ENCODE measurements at regions not wholly inside any gene's neighbourhood (a gene's known extent, or its start where the extent isn't known, plus 50 kb on each side); places are given as distances from the start of the nearest gene placed in this dataset.
A peak's percentile ranks its signal among the peaks of the same experiment; 100 is the strongest.

DNA sequence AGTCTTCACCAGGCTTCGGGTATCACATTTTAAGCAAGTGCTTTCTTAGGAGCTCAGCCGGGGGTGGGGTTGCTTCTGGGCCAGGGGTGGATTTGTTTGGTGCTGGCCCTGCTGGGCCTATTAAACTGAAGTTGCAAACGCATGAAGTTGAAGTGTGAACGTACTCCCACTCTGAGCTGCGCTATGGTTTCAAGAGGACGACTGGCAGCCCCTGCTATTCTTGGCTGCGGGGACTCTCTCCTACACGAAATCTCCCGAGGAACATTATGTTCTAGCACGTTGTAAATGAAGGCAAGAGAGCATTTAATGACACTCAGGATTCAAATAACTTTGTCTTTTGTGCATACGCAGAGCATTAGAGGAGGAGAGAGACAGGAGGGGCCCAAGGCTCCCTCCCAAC lies 401.3 kb upstream of the BOD1L1 start:
- H3K9ac ChIP-seq (ENCODE audit: insufficient read length, low read depth), result no peak overlapping the region
- H3K9me3 ChIP-seq (ENCODE audit: insufficient read depth, low read length), result no peaks in the 10 kb centered on the region
- H3K4me1 ChIP-seq (ENCODE audit: insufficient read depth, insufficient read length), result no peaks in the 10 kb centered on the region
- no peak for DNase-seq (ENCODE audit: low read depth, low spot score)
- TF ChIP-seq ZNF274 (IDR thresholded peaks at IDR 0.05; ENCODE audit: low read depth, low read length) (no peak), YY1 (IDR thresholded peaks at IDR 0.05; ENCODE audit: insufficient read depth, insufficient read length) (no peak)
- H3K36me3 ChIP-seq (ENCODE audit: insufficient read depth, insufficient read length, low read length), result no peaks in the 10 kb centered on the region
- H3K4me3 ChIP-seq (ENCODE audit: insufficient read length, low read depth), result no peak overlapping the region
- no peaks in the 10 kb centered on the region for H3K27me3 ChIP-seq (ENCODE audit: insufficient read depth, insufficient read length)

DNA sequence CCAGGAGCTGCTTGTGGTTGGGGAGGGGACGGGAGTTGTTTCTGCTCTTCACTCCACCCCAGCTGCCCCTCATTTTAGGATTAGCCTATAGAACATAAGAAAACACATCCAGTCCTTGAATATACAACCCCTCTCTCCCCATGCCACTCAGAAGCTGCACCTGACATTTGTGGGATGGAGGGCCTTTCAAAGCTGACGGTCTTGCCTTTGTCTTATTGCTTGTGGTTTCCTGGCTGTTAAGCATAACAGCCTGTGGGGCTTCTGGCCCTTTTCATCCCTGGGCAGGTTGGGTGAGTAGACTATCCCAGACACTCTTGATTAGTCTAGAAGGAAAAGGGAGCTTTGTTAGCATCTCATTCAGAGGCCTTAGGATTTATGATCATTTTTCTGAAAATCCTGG lies 407.6 kb upstream of the BOD1L1 start:
- TF ChIP-seq ZNF274 (IDR thresholded peaks at IDR 0.05; ENCODE audit: low read depth, low read length), result no peak
- TF ChIP-seq YY1 (IDR thresholded peaks at IDR 0.05; ENCODE audit: insufficient read depth, insufficient read length), result no peak
- no peak for TF ChIP-seq SUZ12 (IDR thresholded peaks at IDR 0.05; ENCODE audit: extremely low read depth, insufficient read depth, insufficient read length)
- H3K9ac ChIP-seq (ENCODE audit: insufficient read length, low read depth), result no peak overlapping the region
- H3K9me3 ChIP-seq (ENCODE audit: insufficient read depth, low read length), result no peaks in the 10 kb centered on the region
- H3K4me3 ChIP-seq (ENCODE audit: insufficient read length, low read depth), result no peak overlapping the region
- no peaks in the 10 kb centered on the region for H3K4me1 ChIP-seq (ENCODE audit: insufficient read depth, insufficient read length)
- peak; percentile 8 for DNase-seq (ENCODE audit: low read depth, low spot score)
- no peaks in the 10 kb centered on the region for H3K27me3 ChIP-seq (ENCODE audit: insufficient read depth, insufficient read length)
- H3K36me3 ChIP-seq (ENCODE audit: insufficient read depth, insufficient read length, low read length), result no peaks in the 10 kb centered on the region

DNA sequence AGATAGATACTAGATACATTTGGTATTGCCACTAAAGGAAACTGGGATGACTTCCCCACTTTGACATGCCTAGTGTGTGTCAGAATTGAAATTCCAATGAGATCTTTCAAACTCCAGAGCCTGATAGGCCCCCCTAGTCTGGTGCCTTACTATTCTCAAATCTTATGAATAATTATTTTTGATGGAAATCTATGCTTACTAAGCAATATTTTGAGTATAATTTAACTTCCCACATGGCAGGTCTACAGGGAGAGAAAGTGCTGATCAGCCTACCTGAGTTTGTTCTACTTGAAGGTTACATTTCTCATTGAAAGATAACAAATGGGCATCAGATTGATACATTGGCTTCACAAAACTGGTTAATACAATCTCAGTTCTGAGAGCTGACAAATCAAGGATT lies 415.7 kb upstream of the BOD1L1 start:
- H3K4me3 ChIP-seq (ENCODE audit: insufficient read length, low read depth), result no peak overlapping the region
- no peak overlapping the region for H3K9ac ChIP-seq (ENCODE audit: insufficient read length, low read depth)
- H3K4me1 ChIP-seq (ENCODE audit: insufficient read depth, insufficient read length), result no peaks in the 10 kb centered on the region
- TF ChIP-seq SUZ12 (IDR thresholded peaks at IDR 0.05; ENCODE audit: extremely low read depth, insufficient read depth, insufficient read length) (no peak), YY1 (IDR thresholded peaks at IDR 0.05; ENCODE audit: insufficient read depth, insufficient read length) (no peak), ZNF274 (IDR thresholded peaks at IDR 0.05; ENCODE audit: low read depth, low read length) (no peak)
- H3K27me3 ChIP-seq (ENCODE audit: insufficient read depth, insufficient read length), result no peaks in the 10 kb centered on the region
- H3K9me3 ChIP-seq (ENCODE audit: insufficient read depth, low read length), result no peaks in the 10 kb centered on the region
- no peak for DNase-seq (ENCODE audit: low read depth, low spot score)
- no peaks in the 10 kb centered on the region for H3K36me3 ChIP-seq (ENCODE audit: insufficient read depth, insufficient read length, low read length)

DNA sequence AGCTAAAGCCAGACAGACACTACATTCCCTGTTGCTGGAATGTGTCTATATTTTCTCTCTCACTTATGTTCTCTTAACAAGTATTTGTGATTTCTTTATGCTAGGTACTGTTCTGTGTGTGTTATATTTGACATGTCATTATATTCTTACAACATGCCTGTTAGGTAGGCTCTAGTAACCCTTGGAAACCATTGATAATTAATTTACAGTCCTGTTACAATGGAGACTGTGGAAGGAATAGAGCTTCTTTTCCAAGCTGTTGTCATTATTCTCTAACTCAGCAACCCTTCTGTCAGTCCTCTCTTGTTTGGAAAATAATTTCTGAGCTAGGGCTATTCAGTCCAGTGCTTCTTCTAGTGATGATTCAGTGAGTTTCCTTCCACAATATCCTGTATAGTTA lies 419.1 kb upstream of the BOD1L1 start:
- Histone ChIP-seq H3K9ac (ENCODE audit: insufficient read length, low read depth) (no peak overlapping the region), H3K4me1 (ENCODE audit: insufficient read depth, insufficient read length) (no peaks in the 10 kb centered on the region), H3K36me3 (ENCODE audit: insufficient read depth, insufficient read length, low read length) (no peaks in the 10 kb centered on the region), H3K9me3 (ENCODE audit: insufficient read depth, low read length) (no peaks in the 10 kb centered on the region), H3K4me3 (ENCODE audit: insufficient read length, low read depth) (no peak overlapping the region), H3K27me3 (ENCODE audit: insufficient read depth, insufficient read length) (no peaks in the 10 kb centered on the region)
- TF ChIP-seq ZNF274 (IDR thresholded peaks at IDR 0.05; ENCODE audit: low read depth, low read length) (no peak), SUZ12 (IDR thresholded peaks at IDR 0.05; ENCODE audit: extremely low read depth, insufficient read depth, insufficient read length) (no peak)
- DNase-seq (ENCODE audit: low read depth, low spot score), result no peak

DNA sequence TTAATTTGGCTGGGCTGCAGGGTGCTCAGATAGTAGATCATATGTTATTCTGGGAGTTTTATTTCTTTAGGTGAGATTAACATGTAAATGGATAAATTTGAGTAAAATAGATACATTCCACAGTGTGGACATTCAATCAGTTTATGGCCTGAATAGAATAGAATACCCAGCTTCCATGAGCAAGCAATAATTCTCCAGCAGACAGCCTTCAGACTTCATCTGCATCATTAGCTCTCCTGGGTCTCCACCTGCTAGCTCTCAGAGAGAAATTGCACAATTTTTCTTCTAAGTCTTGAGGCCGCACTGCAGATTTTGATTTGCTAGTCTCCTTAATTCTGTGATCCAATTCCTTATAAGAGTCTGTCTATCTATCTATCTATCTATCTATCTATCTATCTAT lies 420.3 kb upstream of the BOD1L1 start:
- H3K9me3 ChIP-seq (ENCODE audit: insufficient read depth, low read length), result no peaks in the 10 kb centered on the region
- H3K4me3 ChIP-seq (ENCODE audit: insufficient read length, low read depth), result no peak overlapping the region
- H3K36me3 ChIP-seq (ENCODE audit: insufficient read depth, insufficient read length, low read length), result no peaks in the 10 kb centered on the region

DNA sequence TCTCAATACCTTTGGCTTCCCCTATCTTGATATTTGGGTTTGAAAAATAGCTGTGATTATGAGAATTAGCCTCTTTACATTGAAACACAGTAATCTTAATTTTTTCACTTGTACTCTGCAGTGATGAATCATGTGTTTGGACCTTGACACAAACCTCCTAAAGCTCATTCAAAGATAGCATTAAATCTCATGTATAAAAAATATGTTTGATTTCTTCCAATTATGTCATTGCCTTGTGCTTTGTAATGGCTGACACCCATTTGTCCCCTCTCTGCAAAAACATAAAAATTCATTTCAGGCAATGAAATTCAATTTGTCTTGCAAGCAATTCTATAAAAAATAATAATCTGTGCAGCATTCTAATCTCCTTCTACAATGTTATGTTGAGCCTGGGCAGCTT lies 422.4 kb upstream of the BOD1L1 start:
- H3K4me1 ChIP-seq (ENCODE audit: insufficient read depth, insufficient read length), result no peaks in the 10 kb centered on the region
- no peak for TF ChIP-seq ZNF274 (IDR thresholded peaks at IDR 0.05; ENCODE audit: low read depth, low read length)
- TF ChIP-seq SUZ12 (IDR thresholded peaks at IDR 0.05; ENCODE audit: extremely low read depth, insufficient read depth, insufficient read length), result no peak
- TF ChIP-seq YY1 (IDR thresholded peaks at IDR 0.05; ENCODE audit: insufficient read depth, insufficient read length), result no peak
- no peak for DNase-seq (ENCODE audit: low read depth, low spot score)
- H3K4me3 ChIP-seq (ENCODE audit: insufficient read length, low read depth), result no peak overlapping the region
- no peaks in the 10 kb centered on the region for H3K27me3 ChIP-seq (ENCODE audit: insufficient read depth, insufficient read length)
- H3K9ac ChIP-seq (ENCODE audit: insufficient read length, low read depth), result no peak overlapping the region
- no peaks in the 10 kb centered on the region for H3K9me3 ChIP-seq (ENCODE audit: insufficient read depth, low read length)
- H3K36me3 ChIP-seq (ENCODE audit: insufficient read depth, insufficient read length, low read length), result no peaks in the 10 kb centered on the region

More for the DNA sequence above, 420.3 kb upstream of the BOD1L1 start:
- H3K9ac ChIP-seq (ENCODE audit: insufficient read length, low read depth), result no peak overlapping the region
- TF ChIP-seq YY1 (IDR thresholded peaks at IDR 0.05; ENCODE audit: insufficient read depth, insufficient read length), result no peak
- no peaks in the 10 kb centered on the region for H3K4me1 ChIP-seq (ENCODE audit: insufficient read depth, insufficient read length)
- H3K27me3 ChIP-seq (ENCODE audit: insufficient read depth, insufficient read length), result no peaks in the 10 kb centered on the region
- no peak for DNase-seq (ENCODE audit: low read depth, low spot score)

DNA sequence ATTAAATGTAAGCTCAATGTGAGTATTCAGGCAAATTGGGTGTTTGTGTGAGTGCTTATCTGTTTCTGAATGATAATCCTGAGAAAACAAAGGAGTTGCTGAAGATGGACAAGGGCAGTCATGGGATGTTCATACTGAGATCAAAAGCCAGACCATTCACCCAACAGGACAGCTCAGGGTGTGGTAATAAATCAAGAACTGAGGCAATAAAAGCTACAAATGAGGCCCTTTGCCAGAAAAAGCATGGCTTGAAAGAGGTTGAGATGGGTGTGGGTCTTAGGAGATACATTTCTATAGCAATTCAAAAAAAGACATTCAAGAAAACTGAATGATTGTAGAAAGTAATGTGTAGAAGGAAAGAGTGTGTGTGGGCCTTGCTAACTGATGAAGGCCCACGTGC lies 425.8 kb upstream of the BOD1L1 start:
- H3K9me3 ChIP-seq (ENCODE audit: insufficient read depth, low read length), result no peaks in the 10 kb centered on the region
- H3K9ac ChIP-seq (ENCODE audit: insufficient read length, low read depth), result no peak overlapping the region
- H3K4me1 ChIP-seq (ENCODE audit: insufficient read depth, insufficient read length), result no peaks in the 10 kb centered on the region
- no peak for DNase-seq (ENCODE audit: low read depth, low spot score)
- no peak for TF ChIP-seq ZNF274 (IDR thresholded peaks at IDR 0.05; ENCODE audit: low read depth, low read length)
- no peak for TF ChIP-seq SUZ12 (IDR thresholded peaks at IDR 0.05; ENCODE audit: extremely low read depth, insufficient read depth, insufficient read length)
- no peak for TF ChIP-seq YY1 (IDR thresholded peaks at IDR 0.05; ENCODE audit: insufficient read depth, insufficient read length)
- no peaks in the 10 kb centered on the region for H3K36me3 ChIP-seq (ENCODE audit: insufficient read depth, insufficient read length, low read length)
- no peak overlapping the region for H3K4me3 ChIP-seq (ENCODE audit: insufficient read length, low read depth)
- no peaks in the 10 kb centered on the region for H3K27me3 ChIP-seq (ENCODE audit: insufficient read depth, insufficient read length)

DNA sequence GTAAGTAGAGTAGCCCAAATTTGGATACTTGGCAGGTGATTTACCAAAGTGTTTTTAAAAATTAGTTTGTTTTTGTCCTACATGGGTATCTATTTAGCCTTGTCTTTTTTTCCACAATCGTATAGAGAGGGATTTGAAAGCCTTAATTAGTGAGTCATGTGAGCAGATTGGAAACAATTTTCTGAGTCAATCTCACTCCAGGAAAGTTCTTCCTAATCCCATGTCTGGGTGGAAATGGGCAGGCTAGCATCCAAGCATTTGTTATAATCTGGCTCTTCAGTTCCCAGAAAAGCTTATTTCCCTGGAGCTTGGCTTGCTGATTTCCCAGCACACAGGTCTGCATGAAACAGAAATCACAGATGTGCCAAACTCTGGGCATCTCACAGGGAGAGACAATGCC lies 426.9 kb upstream of the BOD1L1 start:
- Histone ChIP-seq H3K27me3 (ENCODE audit: insufficient read depth, insufficient read length) (no peaks in the 10 kb centered on the region), H3K36me3 (ENCODE audit: insufficient read depth, insufficient read length, low read length) (no peaks in the 10 kb centered on the region), H3K4me1 (ENCODE audit: insufficient read depth, insufficient read length) (no peaks in the 10 kb centered on the region), H3K9ac (ENCODE audit: insufficient read length, low read depth) (no peak overlapping the region), H3K9me3 (ENCODE audit: insufficient read depth, low read length) (no peaks in the 10 kb centered on the region), H3K4me3 (ENCODE audit: insufficient read length, low read depth) (no peak overlapping the region)
- TF ChIP-seq SUZ12 (IDR thresholded peaks at IDR 0.05; ENCODE audit: extremely low read depth, insufficient read depth, insufficient read length) (no peak), ZNF274 (IDR thresholded peaks at IDR 0.05; ENCODE audit: low read depth, low read length) (no peak)
- DNase-seq (ENCODE audit: low read depth, low spot score), result no peak

Data from NT2/D1 (cell line).